EH (cell line): ENCODE measurements at regions not wholly inside any gene's neighbourhood (a gene's known extent, or its start where the extent isn't known, plus 50 kb on each side); places are given as distances from the start of the nearest gene placed in this dataset.

Experiments
- DNase-seq: peaks from one replicate; pipeline ENCODE4 v3.0.0-alpha.2; 2015; ENCODE audit warnings: low read depth

GRCh38 chr14:81837304-81837703 lies 303.7 kb upstream of the SEL1L start:
- DNase-seq: no peak

GRCh38 chr14:81839056-81839455 lies 305.4 kb upstream of the SEL1L start:
- no peak for DNase-seq

GRCh38 chr14:81841346-81841745 lies 307.7 kb upstream of the SEL1L start:
- no peak for DNase-seq

- no peak for DNase-seq
Measured at GRCh38 chr14:81849714-81850113, 316.1 kb upstream of the SEL1L start.

- DNase-seq: no peak
Measured at GRCh38 chr14:81855007-81855406, 321.4 kb upstream of the SEL1L start.

GRCh38 chr14:81859046-81859445 lies 325.4 kb upstream of the SEL1L start:
- DNase-seq: no peak

GRCh38 chr14:81868172-81868571 lies 334.5 kb upstream of the SEL1L start:
- DNase-seq: no peak

- no peak for DNase-seq
Measured at GRCh38 chr14:81871706-81872105, 338.1 kb upstream of the SEL1L start.

GRCh38 chr14:81884382-81884781 lies 350.7 kb upstream of the SEL1L start:
- no peak for DNase-seq

- no peak for DNase-seq
Measured at GRCh38 chr14:81886588-81886987, 352.9 kb upstream of the SEL1L start.

- DNase-seq: no peak
Measured at GRCh38 chr14:81889529-81889928, 355.9 kb upstream of the SEL1L start.

- DNase-seq: no peak
Measured at GRCh38 chr14:81890020-81890419, 356.4 kb upstream of the SEL1L start.

- no peak for DNase-seq
Measured at GRCh38 chr14:81903477-81903876, 369.8 kb upstream of the SEL1L start.

- DNase-seq: no peak
Measured at GRCh38 chr14:81927070-81927469, 393.4 kb upstream of the SEL1L start.

GRCh38 chr14:81931828-81932227 lies 398.2 kb upstream of the SEL1L start:
- DNase-seq: no peak

- DNase-seq: no peak
Measured at GRCh38 chr14:81936348-81936747, 402.7 kb upstream of the SEL1L start.

GRCh38 chr14:81936902-81937301 lies 403.2 kb upstream of the SEL1L start:
- DNase-seq: no peak

GRCh38 chr14:81938341-81938740 lies 404.7 kb upstream of the SEL1L start:
- DNase-seq: no peak

- no peak for DNase-seq
Measured at GRCh38 chr14:81940651-81941050, 407.0 kb upstream of the SEL1L start.

GRCh38 chr14:81942071-81942470 lies 408.4 kb upstream of the SEL1L start:
- DNase-seq: no peak

GRCh38 chr14:81946375-81946774 lies 412.7 kb upstream of the SEL1L start:
- no peak for DNase-seq

GRCh38 chr14:81946834-81947798 lies 413.5 kb upstream of the SEL1L start:
- DNase-seq: no peak

GRCh38 chr14:81952917-81953316 lies 419.3 kb upstream of the SEL1L start:
- DNase-seq: no peak

GRCh38 chr14:81953419-81953818 lies 419.8 kb upstream of the SEL1L start:
- no peak for DNase-seq
